ENCODE measurements at regions not wholly inside any gene's neighbourhood (a gene's known extent, or its start where the extent isn't known, plus 50 kb on each side); places are given as distances from the start of the nearest gene placed in this dataset.

GRCh38 chr4:3670521-3671519 is 95.4 kb upstream of the ADRA2C start:
- no peak for DNase-seq (ENCODE audit: low spot score)

DNA sequence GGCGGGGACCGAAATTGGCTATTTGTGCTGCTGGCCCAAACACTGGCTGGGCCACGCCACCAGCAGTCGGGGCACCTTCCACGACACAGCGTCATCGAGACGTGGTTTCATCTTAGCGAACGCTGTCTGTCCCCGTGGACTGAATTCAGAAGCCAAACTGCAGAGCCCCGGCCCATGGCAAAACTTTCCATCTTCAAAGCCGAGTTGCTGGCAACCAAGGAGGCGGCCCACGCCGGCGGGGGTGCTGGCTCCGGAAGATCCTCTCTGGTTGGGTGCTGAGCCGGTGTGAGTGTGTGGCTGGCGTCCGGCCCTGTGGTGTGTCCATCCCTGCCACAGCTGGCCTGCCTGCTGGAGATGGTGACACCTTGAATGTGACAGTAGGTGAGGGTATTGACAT is 96.6 kb upstream of the ADRA2C start:
- DNase-seq (ENCODE audit: low spot score): no peak

GRCh38 chr4:3668825-3669552 is 97.2 kb upstream of the ADRA2C start:
- no peak for DNase-seq (ENCODE audit: low spot score)

- no peak for DNase-seq (ENCODE audit: low spot score)
These were observed 98.9 kb upstream of the ADRA2C start for GRCh38 chr4:3667258-3667657.

DNA sequence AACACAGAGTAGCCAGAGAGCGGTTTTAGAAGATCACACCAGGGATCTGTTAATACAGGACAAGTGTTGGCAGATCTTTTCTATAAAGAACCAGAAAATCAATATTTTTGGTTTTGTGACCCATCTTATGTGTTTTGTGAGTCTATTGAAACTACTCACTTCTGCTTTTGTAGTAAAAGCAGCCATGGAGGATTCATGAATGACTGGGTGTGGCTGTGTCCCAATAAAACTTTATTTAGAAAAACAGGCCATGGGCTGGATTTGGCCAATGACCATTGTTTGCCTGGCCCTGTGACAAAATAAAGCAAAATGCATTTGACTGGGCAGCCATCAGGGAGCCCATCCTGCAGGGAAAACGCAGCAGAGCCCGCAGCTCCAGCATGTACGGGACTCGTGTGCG is 99.9 kb upstream of the ADRA2C start:
- no peak for DNase-seq (ENCODE audit: low spot score)

DNA sequence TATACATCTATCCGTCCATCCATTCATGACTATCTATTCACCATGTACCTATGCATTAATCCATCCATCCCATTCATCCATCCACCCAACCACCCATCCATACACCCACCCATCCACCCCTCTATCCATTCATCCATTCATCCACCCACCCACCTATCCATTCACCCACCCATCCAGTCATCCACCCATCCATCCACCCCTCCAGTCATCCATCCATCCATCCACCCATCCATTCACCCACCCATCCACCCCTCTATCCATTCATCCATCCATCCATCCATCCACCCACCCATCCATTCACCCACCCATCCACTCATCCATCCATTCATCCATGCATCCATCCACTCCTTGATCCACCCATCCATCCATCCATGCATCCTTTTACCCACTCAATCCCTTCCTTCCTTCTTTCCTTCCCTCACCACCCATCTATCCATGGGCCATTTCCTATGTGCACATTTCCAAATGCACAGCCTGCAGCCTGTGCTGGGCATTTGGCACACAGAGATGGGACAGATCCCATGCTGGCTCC is 100.8 kb upstream of the ADRA2C start:
- no peak for DNase-seq (ENCODE audit: low spot score)

DNA sequence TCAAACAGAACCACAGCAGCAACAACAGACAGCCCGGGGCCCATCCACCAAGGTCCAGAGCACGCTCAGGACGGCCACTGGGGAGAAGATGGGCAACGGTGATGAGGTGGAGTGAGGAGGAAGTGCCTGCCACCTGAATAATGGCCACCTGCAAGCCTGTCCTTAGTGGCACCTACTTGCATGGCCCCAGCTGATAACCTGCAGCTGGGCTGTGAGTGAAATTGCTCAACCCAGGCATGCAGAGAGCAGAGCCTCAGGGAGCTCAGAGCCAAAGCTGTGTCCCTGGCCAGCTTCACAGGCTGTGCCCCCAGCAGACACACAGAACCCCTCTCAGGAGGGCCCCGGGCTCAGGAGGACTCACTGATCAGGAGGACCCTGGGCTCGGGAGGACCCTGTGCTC is 102.4 kb upstream of the ADRA2C start:
- DNase-seq (ENCODE audit: low spot score): no peak

DNA sequence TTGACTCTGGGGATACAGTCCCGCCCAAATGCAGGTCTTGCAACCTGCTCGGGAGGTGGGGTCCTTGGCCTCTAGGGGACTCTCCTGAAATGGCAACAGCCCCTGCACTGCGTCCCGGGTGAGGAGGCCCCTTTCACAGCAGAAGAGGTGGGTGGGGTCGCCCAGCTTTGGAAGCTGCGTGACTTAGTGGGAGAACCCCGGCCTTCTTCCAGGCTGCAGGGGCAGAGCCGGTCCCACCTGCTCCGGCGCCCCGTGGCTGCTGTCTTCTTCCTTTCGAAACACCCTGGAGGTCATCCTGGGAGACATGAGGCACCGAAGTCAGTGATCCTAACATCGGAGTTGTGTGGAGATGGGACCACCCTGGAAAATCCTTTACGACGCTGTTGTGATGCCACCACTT is 103.7 kb upstream of the ADRA2C start:
- no peak for DNase-seq (ENCODE audit: low spot score)

- DNase-seq (ENCODE audit: low spot score): no peak
These were observed 104.2 kb upstream of the ADRA2C start for GRCh38 chr4:3661989-3662388.

DNA sequence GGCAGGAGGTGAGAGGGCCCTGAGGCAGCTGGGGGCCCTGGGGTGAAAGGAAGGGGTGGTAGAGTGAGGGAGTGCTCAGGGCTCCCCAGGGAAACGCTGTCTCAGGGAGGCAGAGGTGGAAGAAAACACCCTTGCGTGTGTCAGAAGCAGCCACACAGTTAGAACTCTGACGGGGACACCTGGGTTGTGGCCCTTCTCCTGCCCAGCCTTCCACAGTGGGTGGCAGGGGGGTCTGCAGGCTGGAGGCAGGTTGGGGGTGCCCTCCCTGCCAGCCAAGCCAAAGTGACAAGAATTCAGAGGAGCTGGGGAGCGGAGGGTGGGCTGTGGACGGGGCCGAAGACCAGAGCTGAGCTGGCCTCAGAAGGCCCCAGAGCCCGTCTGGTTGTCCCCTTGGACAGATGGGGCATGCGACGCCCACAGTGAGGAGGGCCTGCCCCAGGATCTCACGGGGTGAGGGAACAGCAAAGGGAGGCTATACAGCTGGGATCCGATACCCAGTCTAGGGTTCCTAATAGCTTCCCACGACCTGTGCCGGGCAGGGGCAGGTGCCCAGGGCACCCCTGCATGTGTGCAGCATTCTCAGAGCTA is 105.2 kb upstream of the ADRA2C start:
- DNase-seq (ENCODE audit: low spot score): no peak

GRCh38 chr4:3660086-3660927 is 105.9 kb upstream of the ADRA2C start:
- no peak for DNase-seq (ENCODE audit: low spot score)

DNA sequence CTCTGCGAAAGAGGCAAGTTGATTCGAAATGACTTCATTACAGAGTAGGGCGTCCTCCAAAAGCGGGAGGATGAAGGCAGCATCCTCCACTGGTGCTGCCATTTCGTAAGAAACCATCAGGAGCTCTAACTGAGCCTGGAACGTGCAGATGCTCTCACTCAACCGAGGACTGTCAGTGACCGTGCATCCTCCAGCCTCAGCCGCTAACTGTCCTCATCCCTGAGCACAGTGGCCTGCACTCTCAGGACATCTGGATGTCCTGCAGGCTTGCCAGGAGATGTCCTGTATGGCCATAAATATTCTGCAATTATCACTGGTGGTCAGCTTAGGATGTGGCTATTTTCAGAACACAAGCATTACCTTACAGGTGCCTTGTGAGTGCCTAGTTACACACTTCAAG is 107.1 kb upstream of the ADRA2C start:
- DNase-seq (ENCODE audit: low spot score): no peak

GRCh38 chr4:3658530-3658913 is 107.7 kb upstream of the ADRA2C start:
- no peak for DNase-seq (ENCODE audit: low spot score)

GRCh38 chr4:3657902-3658529 is 108.2 kb upstream of the ADRA2C start:
- DNase-seq (ENCODE audit: low spot score): no peak

GRCh38 chr4:3656416-3657356 is 109.5 kb upstream of the ADRA2C start:
- DNase-seq (ENCODE audit: low spot score): no peak

DNA sequence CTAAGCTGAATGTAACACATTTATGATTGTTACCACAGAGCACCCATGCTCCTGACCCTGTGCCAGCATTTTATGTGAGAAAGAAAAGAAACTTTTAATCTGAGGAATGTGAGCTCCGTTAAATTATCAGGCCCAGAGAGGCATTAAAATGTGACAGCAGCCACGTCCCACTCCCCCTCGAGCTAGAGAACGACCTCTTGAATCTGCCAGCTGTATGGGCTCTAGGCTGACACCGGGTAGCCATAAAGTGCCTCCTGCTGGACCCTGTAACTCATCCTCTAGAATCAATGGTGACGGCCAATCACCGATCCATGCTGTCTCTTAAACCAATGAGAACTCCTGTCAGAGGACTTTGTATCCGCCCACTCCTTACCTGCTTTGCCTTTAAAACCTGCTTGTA is 110.2 kb upstream of the ADRA2C start:
- no peak for DNase-seq (ENCODE audit: low spot score)

DNA sequence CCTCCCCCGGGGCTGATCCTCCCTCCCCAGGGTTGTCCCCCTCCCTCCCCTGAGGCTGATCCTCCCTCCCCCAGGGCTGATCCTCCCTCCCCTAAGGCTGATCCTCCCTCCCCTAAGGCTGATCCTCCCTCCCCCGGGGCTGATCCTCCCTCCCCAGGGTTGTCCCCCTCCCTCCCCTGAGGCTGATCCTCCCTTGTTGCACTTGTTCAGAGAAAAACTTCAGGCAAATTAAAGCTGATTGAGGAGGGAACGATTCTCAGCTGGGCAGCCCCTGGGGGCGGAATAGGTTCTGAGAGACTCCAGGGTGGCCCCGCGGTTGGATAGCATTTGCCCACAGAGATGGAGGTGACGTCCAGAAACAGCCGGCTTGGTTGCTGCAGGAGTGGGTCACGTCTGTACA is 110.7 kb upstream of the ADRA2C start:
- DNase-seq (ENCODE audit: low spot score): no peak

DNA sequence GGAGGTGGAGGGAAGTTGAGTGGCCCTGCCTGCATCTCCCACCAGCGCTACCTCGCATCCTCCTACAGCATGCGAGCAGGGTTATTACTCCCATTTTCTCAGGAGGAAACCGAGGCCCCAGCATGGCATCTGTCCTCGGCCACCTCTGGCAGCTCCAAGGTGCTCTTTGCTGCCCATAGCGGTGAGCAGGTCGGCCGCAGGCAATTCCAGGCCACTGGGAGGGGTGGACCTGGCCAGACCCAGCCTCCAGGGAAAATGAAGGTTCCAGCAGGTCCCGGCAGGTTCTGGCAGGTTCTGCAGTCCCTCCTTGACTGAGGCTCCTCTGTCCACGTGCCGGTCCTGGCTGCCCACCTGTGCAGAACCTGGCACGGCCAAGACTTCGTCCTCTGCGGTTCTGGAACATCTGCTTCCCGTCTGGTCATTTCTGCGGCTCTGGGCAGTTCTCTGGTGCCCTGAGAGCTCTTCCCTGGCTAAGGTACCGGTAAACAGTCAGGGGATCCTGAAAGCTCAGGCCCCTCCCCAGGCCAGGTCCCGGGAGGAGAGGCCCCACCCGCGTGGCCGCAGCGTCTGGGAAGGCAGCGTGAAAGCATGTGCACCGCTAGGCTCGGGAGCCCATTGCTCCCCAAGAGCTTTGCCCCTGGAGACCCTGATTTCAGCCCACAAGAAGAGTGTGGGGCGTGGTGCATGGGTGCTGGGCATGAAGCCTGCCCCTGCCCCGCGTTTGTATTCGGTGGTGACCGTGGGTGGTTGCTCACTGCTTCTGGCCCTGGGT is 112.0 kb upstream of the ADRA2C start:
- no peak for DNase-seq (ENCODE audit: low spot score)

DNA sequence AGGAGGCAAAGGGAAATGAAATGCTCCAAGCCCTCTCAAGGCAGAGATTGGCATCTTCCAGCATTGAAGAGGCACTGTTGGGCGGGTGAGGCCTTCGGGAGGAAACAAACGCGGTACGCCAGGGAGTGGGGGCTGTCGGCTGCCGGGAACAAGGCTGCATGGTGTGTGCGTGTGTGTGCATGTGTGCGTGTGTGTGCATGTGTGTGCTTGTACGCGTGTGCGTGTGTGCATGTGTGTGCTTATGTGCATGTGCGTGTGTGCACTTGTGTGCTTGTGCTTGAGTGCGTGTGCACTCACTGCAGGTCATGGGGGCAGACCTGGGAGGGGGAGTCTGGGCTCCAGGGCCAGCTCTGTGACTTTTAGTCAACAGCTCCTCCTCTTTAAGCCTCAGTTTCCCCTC is 113.6 kb upstream of the ADRA2C start:
- no peak for DNase-seq (ENCODE audit: low spot score)
